Stomach (tissue), 4 donors: ENCODE measurements at regions not wholly inside any gene's neighbourhood (a gene's known extent, or its start where the extent isn't known, plus 50 kb on each side); places are given as distances from the start of the nearest gene placed in this dataset.

Source experiments
- POLR2A ChIP-seq, 4 donors: fragments of 450-650 bp; IDR thresholded peaks; one replicate each; pipeline ENCODE4 v1.6.1; 2016; ENCODE audit warnings: antibody characterized with exemption in 4 of 4, control low read depth in 2 of 4, mild to moderate bottlenecking in 1 of 4, moderate library complexity in 1 of 4
- POLR2AphosphoS5 ChIP-seq, 3 donors: sonication (generic); formaldehyde crosslinking; IDR thresholded peaks; one replicate each; pipeline ENCODE4 v1.6.1; 2016; ENCODE audit warnings: antibody characterized with exemption in 3 of 3
- TF ChIP-seq, protein P1 (sequence below), 7 experiments: fragments of 450-650 bp in 4 of 7; fragments of 200-600 bp in 3 of 7; sonication (generic) in 3 of 7; IDR thresholded peaks; one replicate each; pipeline ENCODE4 v1.5.1; 2016 to 2019; ENCODE audit warnings: antibody characterized with exemption in 7 of 7, control low read depth in 2 of 7, mild to moderate bottlenecking in 1 of 7

DNA sequence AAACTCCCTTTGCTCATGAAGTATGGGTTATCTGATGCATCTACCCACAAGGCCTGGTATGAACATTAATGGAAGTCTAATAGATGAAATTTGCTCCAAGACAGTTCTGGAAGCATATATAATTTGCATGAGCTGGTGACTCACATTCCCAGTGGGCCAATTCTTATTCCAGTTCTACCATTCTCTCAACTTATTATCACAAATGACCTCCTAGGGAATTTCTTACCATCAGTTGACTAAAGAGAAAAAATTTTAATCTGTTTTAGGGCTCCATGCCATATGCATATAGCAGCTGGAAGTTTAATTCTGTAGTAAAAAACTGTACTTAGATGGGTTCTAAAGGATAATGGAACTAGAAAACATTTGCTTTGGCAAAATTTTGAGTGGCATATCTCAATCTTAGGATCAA is 165.2 kb upstream of the COL3A1 start:
- TF ChIP-seq, protein P1, sequence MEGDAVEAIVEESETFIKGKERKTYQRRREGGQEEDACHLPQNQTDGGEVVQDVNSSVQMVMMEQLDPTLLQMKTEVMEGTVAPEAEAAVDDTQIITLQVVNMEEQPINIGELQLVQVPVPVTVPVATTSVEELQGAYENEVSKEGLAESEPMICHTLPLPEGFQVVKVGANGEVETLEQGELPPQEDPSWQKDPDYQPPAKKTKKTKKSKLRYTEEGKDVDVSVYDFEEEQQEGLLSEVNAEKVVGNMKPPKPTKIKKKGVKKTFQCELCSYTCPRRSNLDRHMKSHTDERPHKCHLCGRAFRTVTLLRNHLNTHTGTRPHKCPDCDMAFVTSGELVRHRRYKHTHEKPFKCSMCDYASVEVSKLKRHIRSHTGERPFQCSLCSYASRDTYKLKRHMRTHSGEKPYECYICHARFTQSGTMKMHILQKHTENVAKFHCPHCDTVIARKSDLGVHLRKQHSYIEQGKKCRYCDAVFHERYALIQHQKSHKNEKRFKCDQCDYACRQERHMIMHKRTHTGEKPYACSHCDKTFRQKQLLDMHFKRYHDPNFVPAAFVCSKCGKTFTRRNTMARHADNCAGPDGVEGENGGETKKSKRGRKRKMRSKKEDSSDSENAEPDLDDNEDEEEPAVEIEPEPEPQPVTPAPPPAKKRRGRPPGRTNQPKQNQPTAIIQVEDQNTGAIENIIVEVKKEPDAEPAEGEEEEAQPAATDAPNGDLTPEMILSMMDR (IDR thresholded peaks at IDR 0.05), result no peak
- no peak for TF ChIP-seq POLR2A (IDR thresholded peaks at IDR 0.05)
- TF ChIP-seq POLR2AphosphoS5 (IDR thresholded peaks at IDR 0.05), result no peak
